Duodenal mucosa (tissue), 2 donors: ENCODE measurements at regions not wholly inside any gene's neighbourhood (a gene's known extent, or its start where the extent isn't known, plus 50 kb on each side); places are given as distances from the start of the nearest gene placed in this dataset.

ENCODE experiments used
- H3K27ac ChIP-seq: one replicate; pipeline ENCODE4 v1.7.0; 2013; ENCODE audit warnings: low read depth, low read length
- H3K27me3 ChIP-seq, 2 donors: one replicate each; pipeline ENCODE4 v1.7.0; 2013; ENCODE audit warnings: low read length in 2 of 2, control low read depth in 1 of 2; ENCODE audit not compliant: insufficient read depth in 2 of 2, control insufficient read depth in 1 of 2
- H3K36me3 ChIP-seq, 2 donors: one replicate each; pipeline ENCODE4 v1.7.0; 2013; ENCODE audit warnings: low read length in 2 of 2, control low read depth in 1 of 2; ENCODE audit not compliant: insufficient read depth in 2 of 2, control insufficient read depth in 1 of 2
- H3K4me1 ChIP-seq, 2 donors: one replicate each; pipeline ENCODE4 v1.7.0; 2013; ENCODE audit warnings: low read length in 2 of 2, control low read depth in 1 of 2; ENCODE audit not compliant: insufficient read depth in 2 of 2, control insufficient read depth in 1 of 2
- H3K4me3 ChIP-seq, 2 donors: one replicate each; pipeline ENCODE4 v1.7.0; 2013; ENCODE audit warnings: low read length in 2 of 2, low read depth in 1 of 2
- H3K9ac ChIP-seq, 2 donors: one replicate each; pipeline ENCODE4 v1.7.0; 2013; ENCODE audit warnings: low read length in 2 of 2, low read depth in 1 of 2
- H3K9me3 ChIP-seq, 2 donors: one replicate each; pipeline ENCODE4 v1.7.0; 2013; ENCODE audit warnings: low read length in 2 of 2, control low read depth in 1 of 2; ENCODE audit not compliant: control insufficient read depth in 1 of 2

- H3K9me3 ChIP-seq = no peaks in the 10 kb centered on the region
- no peak overlapping the region for H3K9ac ChIP-seq
- no peak overlapping the region for H3K4me3 ChIP-seq
- no peaks in the 10 kb centered on the region for H3K27me3 ChIP-seq
- H3K4me1 ChIP-seq = peaks cover 3% of the 10 kb centered on the region in 2 donors
- H3K27ac ChIP-seq = no peak overlapping the region
- H3K36me3 ChIP-seq = no peaks in the 10 kb centered on the region
Observed at GRCh38 chr3:148607491-148607890, 90.2 kb upstream of the AGTR1 start.

GRCh38 chr3:148612278-148612677 lies 85.4 kb upstream of the AGTR1 start:
- Histone ChIP-seq H3K4me3 (no peak overlapping the region), H3K27me3 (no peaks in the 10 kb centered on the region), H3K36me3 (no peaks in the 10 kb centered on the region), H3K9me3 (no peaks in the 10 kb centered on the region), H3K9ac (no peak overlapping the region), H3K27ac (no peak overlapping the region), H3K4me1 (no peaks in the 10 kb centered on the region)

GRCh38 chr3:148615382-148615781 lies 82.3 kb upstream of the AGTR1 start:
- no peak overlapping the region for H3K4me3 ChIP-seq
- no peak overlapping the region for H3K27ac ChIP-seq
- no peak overlapping the region for H3K9ac ChIP-seq
- H3K27me3 ChIP-seq = no peaks in the 10 kb centered on the region
- H3K36me3 ChIP-seq = no peaks in the 10 kb centered on the region
- H3K9me3 ChIP-seq = no peaks in the 10 kb centered on the region
- H3K4me1 ChIP-seq = no peaks in the 10 kb centered on the region

GRCh38 chr3:148625095-148625736 lies 72.5 kb upstream of the AGTR1 start:
- no peaks in the 10 kb centered on the region for H3K36me3 ChIP-seq
- no peak overlapping the region for H3K9ac ChIP-seq
- no peak overlapping the region for H3K4me3 ChIP-seq
- no peaks in the 10 kb centered on the region for H3K27me3 ChIP-seq
- no peaks in the 10 kb centered on the region for H3K4me1 ChIP-seq
- H3K9me3 ChIP-seq = peaks cover 0 to 2% of the 10 kb centered on the region in 2 donors
- H3K27ac ChIP-seq = no peak overlapping the region

GRCh38 chr3:148625991-148626390 lies 71.7 kb upstream of the AGTR1 start:
- Histone ChIP-seq H3K9ac (no peak overlapping the region), H3K27me3 (no peaks in the 10 kb centered on the region), H3K9me3 (peaks cover 0 to 2% of the 10 kb centered on the region in 2 donors), H3K4me3 (no peak overlapping the region), H3K27ac (no peak overlapping the region), H3K4me1 (no peaks in the 10 kb centered on the region), H3K36me3 (no peaks in the 10 kb centered on the region)

- Histone ChIP-seq H3K27ac (no peak overlapping the region), H3K27me3 (no peaks in the 10 kb centered on the region), H3K4me3 (no peak overlapping the region), H3K36me3 (no peaks in the 10 kb centered on the region), H3K4me1 (no peaks in the 10 kb centered on the region), H3K9ac (no peak overlapping the region), H3K9me3 (peaks cover 0 to 2% of the 10 kb centered on the region in 2 donors)
Observed at GRCh38 chr3:148629006-148629405, 68.7 kb upstream of the AGTR1 start.

- H3K4me3 ChIP-seq = no peak overlapping the region
- no peaks in the 10 kb centered on the region for H3K4me1 ChIP-seq
- H3K9ac ChIP-seq = no peak overlapping the region
- H3K9me3 ChIP-seq = peaks cover 0 to 2% of the 10 kb centered on the region in 2 donors
- no peaks in the 10 kb centered on the region for H3K27me3 ChIP-seq
- no peak overlapping the region for H3K27ac ChIP-seq
- no peaks in the 10 kb centered on the region for H3K36me3 ChIP-seq
Observed at GRCh38 chr3:148631124-148631903, 66.4 kb upstream of the AGTR1 start.

- H3K9ac ChIP-seq = no peak overlapping the region
- H3K9me3 ChIP-seq = no peaks in the 10 kb centered on the region
- no peaks in the 10 kb centered on the region for H3K36me3 ChIP-seq
- H3K27ac ChIP-seq = no peak overlapping the region
- no peak overlapping the region for H3K4me3 ChIP-seq
- peaks cover 0 to 5% of the 10 kb centered on the region in 2 donors for H3K4me1 ChIP-seq
- H3K27me3 ChIP-seq = no peaks in the 10 kb centered on the region
Observed at GRCh38 chr3:148641722-148642121, 56.0 kb upstream of the AGTR1 start.

GRCh38 chr3:148642214-148642613 lies 55.5 kb upstream of the AGTR1 start:
- no peak overlapping the region for H3K9ac ChIP-seq
- peaks cover 0 to 5% of the 10 kb centered on the region in 2 donors for H3K4me1 ChIP-seq
- H3K4me3 ChIP-seq = no peak overlapping the region
- H3K27me3 ChIP-seq = no peaks in the 10 kb centered on the region
- H3K9me3 ChIP-seq = no peaks in the 10 kb centered on the region
- H3K36me3 ChIP-seq = no peaks in the 10 kb centered on the region
- H3K27ac ChIP-seq = no peak overlapping the region

- H3K9ac ChIP-seq = no peak overlapping the region
- H3K27me3 ChIP-seq = no peaks in the 10 kb centered on the region
- H3K4me3 ChIP-seq = no peak overlapping the region
- H3K9me3 ChIP-seq = no peaks in the 10 kb centered on the region
- H3K36me3 ChIP-seq = no peaks in the 10 kb centered on the region
- peaks cover 0 to 5% of the 10 kb centered on the region in 2 donors for H3K4me1 ChIP-seq
- no peak overlapping the region for H3K27ac ChIP-seq
Observed at GRCh38 chr3:148642616-148643015, 55.1 kb upstream of the AGTR1 start.
